GM19452 (cell line): ENCODE measurements at regions not wholly inside any gene's neighbourhood (a gene's known extent, or its start where the extent isn't known, plus 50 kb on each side); places are given as distances from the start of the nearest gene placed in this dataset.

Source experiments
- ATAC-seq: cut with Tn5 transposase; IDR thresholded peaks from one replicate; pipeline ENCODE4 v1.9.1; 2021; ENCODE audit not compliant: unreplicated experiment

DNA sequence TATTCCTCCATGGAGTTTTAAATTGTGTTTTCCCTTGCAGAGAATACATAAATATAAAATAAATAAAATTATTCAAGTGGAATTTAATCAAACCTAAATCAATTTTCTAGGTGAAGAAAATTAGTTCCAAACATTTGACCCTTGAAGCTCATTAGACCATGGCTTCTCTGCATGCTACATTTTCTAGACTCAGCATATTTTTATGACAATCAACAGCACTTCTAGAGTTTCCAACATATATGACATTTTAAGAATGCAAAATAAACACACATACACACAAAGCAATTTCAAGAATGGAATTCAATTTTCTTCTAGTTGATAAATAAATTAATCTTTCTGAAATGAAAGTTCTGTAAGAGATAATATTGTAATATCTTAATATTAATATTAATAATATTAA is 1083.9 kb upstream of the INTU start:
- ATAC-seq, result no peak

DNA sequence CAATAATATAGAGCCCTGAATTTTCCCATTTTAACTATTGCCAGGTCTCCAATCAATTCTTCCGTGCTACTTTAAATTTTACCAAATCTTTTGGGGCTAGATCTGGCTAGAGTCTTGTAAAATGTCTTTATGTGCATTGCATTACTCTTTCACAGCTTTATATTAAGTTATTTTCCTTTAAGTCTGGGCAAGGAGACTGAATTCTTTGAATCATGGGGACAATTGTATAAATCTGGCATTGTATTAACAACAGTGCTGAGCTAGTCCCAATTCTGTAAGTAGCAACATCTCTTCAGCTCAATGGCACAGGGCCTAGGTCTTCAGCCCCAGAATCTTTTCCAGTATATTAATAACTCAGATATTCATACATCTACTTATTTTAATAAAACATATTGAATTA is 1080.4 kb upstream of the INTU start:
- no peak for ATAC-seq

DNA sequence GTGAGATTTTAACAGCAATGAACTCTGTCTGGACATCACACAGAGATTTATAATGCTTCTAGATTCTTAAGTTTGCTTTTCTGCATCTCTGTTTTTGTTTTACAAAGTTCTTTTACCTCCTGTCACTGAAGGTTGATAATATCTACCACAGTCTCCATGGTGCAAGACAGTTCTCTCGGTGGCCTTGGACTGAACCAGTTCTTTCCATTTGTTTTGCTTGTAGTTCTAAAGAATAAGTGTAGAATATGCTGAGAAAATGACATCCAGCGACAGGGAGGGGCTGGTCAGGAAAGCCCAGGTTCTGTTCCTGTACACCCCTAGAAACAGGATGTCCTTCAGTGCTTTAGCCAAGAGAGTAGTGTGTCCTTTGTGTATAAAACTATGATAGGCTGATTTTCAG is 1079.5 kb upstream of the INTU start:
- no peak for ATAC-seq

DNA sequence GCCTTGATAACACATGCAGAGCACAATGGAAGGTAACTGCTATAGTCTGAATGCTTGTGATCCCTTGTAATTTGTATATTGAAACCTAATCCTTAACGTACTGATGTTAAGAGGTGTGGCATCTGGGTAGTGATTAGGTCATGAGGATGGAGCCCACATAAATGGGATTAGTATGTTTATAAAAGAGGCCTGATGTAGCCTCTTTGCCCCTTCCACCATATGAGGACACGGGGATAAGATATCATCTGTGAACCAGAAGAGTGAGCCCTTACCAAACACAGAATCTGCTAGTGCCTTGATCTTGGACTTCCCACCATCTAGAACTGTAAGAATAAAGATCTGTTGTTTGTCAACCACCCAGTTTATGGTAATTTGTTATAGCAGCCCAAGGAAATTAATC is 1074.2 kb upstream of the INTU start:
- ATAC-seq, result no peak

DNA sequence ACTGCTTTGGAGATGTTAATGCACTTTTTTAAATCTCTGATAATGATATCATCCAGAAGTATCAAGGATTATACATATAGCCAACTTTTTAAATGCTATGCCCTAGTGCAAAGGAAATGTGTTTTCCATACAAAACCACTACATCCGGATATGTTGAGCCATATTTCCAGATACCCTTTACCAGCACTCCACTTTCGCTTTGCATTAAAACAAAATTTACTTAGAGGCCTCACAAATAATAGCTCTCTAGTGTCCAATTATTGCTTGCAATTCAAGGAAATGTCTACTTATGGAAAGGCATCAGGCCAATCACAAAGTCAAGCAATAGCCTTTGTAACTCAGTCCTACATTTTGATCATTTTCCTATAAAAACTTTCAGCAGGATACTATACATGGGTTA is 1072.8 kb upstream of the INTU start:
- ATAC-seq, result no peak

DNA sequence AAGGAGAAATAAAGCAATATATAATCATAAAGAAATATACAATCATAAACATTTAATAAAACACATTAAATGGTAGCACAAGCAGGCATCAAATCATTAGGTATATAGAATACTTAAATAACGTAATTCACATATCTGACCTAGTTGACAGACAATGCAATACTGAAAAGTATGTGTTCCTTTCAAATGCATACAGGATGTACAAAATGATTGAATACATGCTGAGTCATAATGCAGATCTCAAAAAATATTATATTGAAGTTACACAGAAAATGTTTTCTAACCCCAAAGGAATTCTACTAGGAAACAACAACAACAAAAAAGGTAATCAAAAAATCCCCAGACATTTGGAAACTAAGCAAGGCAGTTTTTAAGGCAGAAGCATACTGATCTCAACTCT is 1072.0 kb upstream of the INTU start:
- ATAC-seq, result no peak

GRCh38 chr4:126563389-126563788 is 1069.4 kb upstream of the INTU start:
- no peak for ATAC-seq

- ATAC-seq, result no peak
These were observed 1068.4 kb upstream of the INTU start for GRCh38 chr4:126564283-126564854.

GRCh38 chr4:126568652-126569570 is 1063.8 kb upstream of the INTU start:
- no peak for ATAC-seq

GRCh38 chr4:126572264-126572663 is 1060.5 kb upstream of the INTU start:
- no peak for ATAC-seq

GRCh38 chr4:126582737-126583136 is 1050.0 kb upstream of the INTU start:
- no peak for ATAC-seq

GRCh38 chr4:126583509-126583908 is 1049.2 kb upstream of the INTU start:
- ATAC-seq, result no peak

GRCh38 chr4:126591583-126591982 is 1041.2 kb upstream of the INTU start:
- ATAC-seq, result no peak

DNA sequence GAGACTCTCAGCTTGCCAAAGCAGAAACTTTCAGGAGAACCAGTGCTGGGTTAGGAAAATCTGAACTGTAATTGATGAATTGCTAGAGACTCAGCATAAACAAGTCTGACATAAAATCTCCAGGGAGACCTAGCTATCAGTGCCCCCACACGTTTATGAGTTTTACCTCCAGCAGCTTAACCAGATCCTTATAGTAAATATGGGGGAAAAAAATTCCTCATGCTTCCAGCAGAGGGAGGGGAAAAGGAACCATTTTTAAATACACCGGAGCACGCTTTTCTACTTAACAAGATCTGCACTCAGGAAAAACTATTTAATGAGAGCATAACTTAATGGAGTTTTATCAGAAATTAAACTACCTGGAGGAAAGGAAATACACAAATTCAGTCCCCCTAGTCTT is 1040.7 kb upstream of the INTU start:
- ATAC-seq, result no peak

GRCh38 chr4:126593626-126594025 is 1039.1 kb upstream of the INTU start:
- ATAC-seq, result no peak

- ATAC-seq, result no peak
These were observed 1037.1 kb upstream of the INTU start for GRCh38 chr4:126595643-126596042.

DNA sequence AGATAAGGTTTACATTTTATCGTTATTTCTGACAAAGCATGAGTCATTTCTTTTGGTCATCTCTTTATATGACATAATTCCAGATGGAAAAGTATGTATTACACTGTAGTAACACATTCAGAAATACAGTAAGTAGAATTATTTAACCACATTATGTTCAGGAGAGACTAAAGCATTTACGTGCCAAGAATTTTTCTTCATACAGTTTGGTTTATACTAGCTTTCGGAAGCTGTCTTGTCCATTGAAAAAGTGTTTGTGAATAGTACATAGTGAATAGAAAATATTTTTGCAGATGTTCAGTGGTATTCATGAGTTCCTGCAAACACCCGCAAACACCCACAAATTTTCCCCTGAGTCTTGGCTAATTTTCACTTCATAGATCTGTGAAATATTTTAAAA is 1033.0 kb upstream of the INTU start:
- no peak for ATAC-seq

- ATAC-seq, result no peak
These were observed 1029.5 kb upstream of the INTU start for GRCh38 chr4:126603210-126603609.

DNA sequence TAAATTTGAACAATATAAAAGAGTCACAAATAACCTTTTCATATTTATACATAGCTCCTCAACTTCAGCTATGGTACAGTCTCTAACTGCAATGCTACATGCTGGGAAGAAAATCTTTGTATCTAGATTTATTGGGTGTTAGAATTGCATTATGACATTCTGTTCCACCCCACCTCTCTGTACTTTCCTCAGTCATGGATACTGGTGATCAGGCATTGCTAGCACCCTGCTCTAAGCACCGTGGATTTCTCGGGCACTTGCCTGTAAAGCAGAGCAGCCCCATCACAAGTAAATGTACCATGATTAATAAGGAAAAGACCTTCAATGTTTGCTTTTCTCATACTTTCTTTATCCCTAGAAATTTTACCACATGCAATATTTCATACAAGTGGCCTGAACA is 1028.9 kb upstream of the INTU start:
- no peak for ATAC-seq

- ATAC-seq, result no peak
These were observed 1028.4 kb upstream of the INTU start for GRCh38 chr4:126604268-126604867.

GRCh38 chr4:126610933-126611332 is 1021.8 kb upstream of the INTU start:
- no peak for ATAC-seq

DNA sequence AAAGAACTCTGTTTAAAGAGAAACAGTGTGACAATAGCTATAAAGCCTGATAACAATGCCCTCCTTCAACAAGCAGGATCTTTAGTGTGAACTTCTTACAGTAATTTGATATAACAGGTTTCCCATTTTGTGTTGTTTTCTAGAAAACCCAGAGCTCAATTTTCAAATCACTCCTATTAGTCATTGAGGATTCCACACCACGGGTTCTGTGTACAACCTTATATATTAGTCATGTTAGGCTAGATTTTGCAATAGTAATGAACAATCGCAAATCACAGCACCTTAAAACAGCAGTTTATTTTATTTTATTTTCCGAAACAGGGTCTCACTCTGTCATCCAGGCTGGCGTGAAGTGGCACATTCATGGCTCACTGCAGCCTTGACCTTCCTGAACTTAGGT is 1020.9 kb upstream of the INTU start:
- ATAC-seq, result no peak
